SK-N-SH treated with all-trans-retinoic acid at 6 μM for 48 hours (cell line): ENCODE measurements at regions not wholly inside any gene's neighbourhood (a gene's known extent, or its start where the extent isn't known, plus 50 kb on each side); places are given as distances from the start of the nearest gene placed in this dataset.

Source experiments
- ZC3H10 ChIP-seq: fragments of 250-450 bp; sonication (Bioruptor Pico); IDR thresholded peaks from 2 replicates; pipeline ENCODE4 v1.5.1; 2021; ENCODE audit warnings: mild to moderate bottlenecking, moderate library complexity
- ZFP30 ChIP-seq: fragments of 450-650 bp; formaldehyde crosslinking; IDR thresholded peaks from 2 replicates; pipeline ENCODE4 v1.5.0; 2022; ENCODE audit warnings: mild to moderate bottlenecking, moderate library complexity
- TF ChIP-seq, protein P1 (sequence below): fragments of 250-450 bp; sonication (Bioruptor Pico); IDR thresholded peaks from 2 replicates; pipeline ENCODE4 v1.5.0; 2020; ENCODE audit warnings: mild to moderate bottlenecking, moderate library complexity

- TF ChIP-seq ZC3H10, result no peak
- no peak for TF ChIP-seq ZFP30 (CRISPR knock-in tag)
- TF ChIP-seq, protein P1, sequence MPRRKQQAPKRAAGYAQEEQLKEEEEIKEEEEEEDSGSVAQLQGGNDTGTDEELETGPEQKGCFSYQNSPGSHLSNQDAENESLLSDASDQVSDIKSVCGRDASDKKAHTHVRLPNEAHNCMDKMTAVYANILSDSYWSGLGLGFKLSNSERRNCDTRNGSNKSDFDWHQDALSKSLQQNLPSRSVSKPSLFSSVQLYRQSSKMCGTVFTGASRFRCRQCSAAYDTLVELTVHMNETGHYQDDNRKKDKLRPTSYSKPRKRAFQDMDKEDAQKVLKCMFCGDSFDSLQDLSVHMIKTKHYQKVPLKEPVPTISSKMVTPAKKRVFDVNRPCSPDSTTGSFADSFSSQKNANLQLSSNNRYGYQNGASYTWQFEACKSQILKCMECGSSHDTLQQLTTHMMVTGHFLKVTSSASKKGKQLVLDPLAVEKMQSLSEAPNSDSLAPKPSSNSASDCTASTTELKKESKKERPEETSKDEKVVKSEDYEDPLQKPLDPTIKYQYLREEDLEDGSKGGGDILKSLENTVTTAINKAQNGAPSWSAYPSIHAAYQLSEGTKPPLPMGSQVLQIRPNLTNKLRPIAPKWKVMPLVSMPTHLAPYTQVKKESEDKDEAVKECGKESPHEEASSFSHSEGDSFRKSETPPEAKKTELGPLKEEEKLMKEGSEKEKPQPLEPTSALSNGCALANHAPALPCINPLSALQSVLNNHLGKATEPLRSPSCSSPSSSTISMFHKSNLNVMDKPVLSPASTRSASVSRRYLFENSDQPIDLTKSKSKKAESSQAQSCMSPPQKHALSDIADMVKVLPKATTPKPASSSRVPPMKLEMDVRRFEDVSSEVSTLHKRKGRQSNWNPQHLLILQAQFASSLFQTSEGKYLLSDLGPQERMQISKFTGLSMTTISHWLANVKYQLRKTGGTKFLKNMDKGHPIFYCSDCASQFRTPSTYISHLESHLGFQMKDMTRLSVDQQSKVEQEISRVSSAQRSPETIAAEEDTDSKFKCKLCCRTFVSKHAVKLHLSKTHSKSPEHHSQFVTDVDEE, result no peak
Observed at GRCh38 chr14:85426068-85426935, 103.6 kb upstream of the FLRT2 start.
